GM12878 (cell line): ENCODE measurements at regions not wholly inside any gene's neighbourhood (a gene's known extent, or its start where the extent isn't known, plus 50 kb on each side); places are given as distances from the start of the nearest gene placed in this dataset.
"Not testable (repeated sequence)": the region's sequence is repeated elsewhere in the genome, so short reads cannot be mapped to it uniquely, and the experiment has no call there.

Source experiments
- ATAC-seq: fragments of 200-7000 bp; cut with Tn5 transposase; 3 replicates; pipeline ENCODE4 v1.9.1; 2020; ENCODE audit warnings: mild to moderate bottlenecking, moderate library complexity
- BruUV-seq: library from RNA; stranded (reverse); fragments of 400-500 nt; replicated peaks from 2 replicates; lab custom pipeline; 2021; lab: Mats Ljungman, UMichigan
- CTCF ChIA-PET: fragments of 300-600 bp; sonication (Branson Sonifier 250); formaldehyde crosslinking; extraction: SDS; loops from one replicate; lab custom pipeline; 2021; ENCODE audit warnings: inconsistent platforms; lab: Yijun Ruan, JAX
- POLR2A ChIA-PET: fragments of 350-600 bp; formaldehyde crosslinking; extraction: SDS; loops from one replicate; lab custom pipeline; 2021; ENCODE audit warnings: inconsistent platforms; lab: Charles Lee
- RAD21 ChIA-PET: fragments of 300-600 bp; sonication (Branson Sonifier 250); formaldehyde crosslinking; loops from one replicate; lab custom pipeline; 2023; ENCODE audit warnings: antibody characterized with exemption; ENCODE audit not compliant: unreplicated experiment; lab: Charles Lee
- SMC1A ChIA-PET: fragments of 300-600 bp; sonication (Branson Sonifier 250); formaldehyde crosslinking; loops from one replicate; lab custom pipeline; 2023; ENCODE audit not compliant: unreplicated experiment, uncharacterized antibody; lab: Charles Lee
- DNase-seq: peaks from one replicate; pipeline ENCODE4 v3.0.0-alpha.2; 2011; ENCODE audit warnings: low read depth, low spot score
- FAIRE-seq: peaks from 3 replicates; lab custom pipeline; 2011; peaks lifted over from hg19 to GRCh38; lab: Jason Lieb, UNC
- H2AFZ ChIP-seq: 2 replicates; pipeline ENCODE4 v1.6.0; 2011; ENCODE audit warnings: low read depth, low read length, control low read depth; ENCODE audit not compliant: control insufficient read depth
- H3K27ac ChIP-seq: 2 replicates; pipeline ENCODE4 v1.5.1; 2011; ENCODE audit warnings: control low read depth; ENCODE audit not compliant: control insufficient read depth, insufficient read depth
- H3K27me3 ChIP-seq, 2 experiments: replicated peaks in 1 of 2; 2 replicates each; pipeline versions ENCODE4 v1.6.0 to v1.6.1; 2011; ENCODE audit warnings: low read length in 1 of 2; ENCODE audit not compliant: control insufficient read depth in 2 of 2, insufficient read depth in 2 of 2
- H3K36me3 ChIP-seq, 2 experiments: 2 replicates each; pipeline ENCODE4 v1.5.1; 2011; ENCODE audit warnings: low read length in 1 of 2; ENCODE audit not compliant: control insufficient read depth in 2 of 2, insufficient read depth in 2 of 2
- H3K4me1 ChIP-seq: 2 replicates; pipeline ENCODE4 v1.6.1; 2011; ENCODE audit warnings: mild to moderate bottlenecking, low read length, moderate library complexity, mixed read lengths; ENCODE audit not compliant: control insufficient read depth, insufficient read depth
- H3K4me2 ChIP-seq: 2 replicates; pipeline ENCODE4 v1.6.0; 2011; ENCODE audit warnings: control low read depth; ENCODE audit not compliant: control insufficient read depth, insufficient read depth
- H3K4me3 ChIP-seq: fragments of 200-600 bp; sonication (generic); 2 replicates; pipeline ENCODE4 v1.5.1; 2016
- H3K79me2 ChIP-seq: 2 replicates; pipeline ENCODE4 v1.6.0; 2011; ENCODE audit warnings: low read length; ENCODE audit not compliant: control insufficient read depth, insufficient read depth
- H3K9ac ChIP-seq: 2 replicates; pipeline ENCODE4 v1.8.0; 2011; ENCODE audit warnings: low read length, control low read depth, mixed read lengths; ENCODE audit not compliant: control insufficient read depth, insufficient read depth
- H3K9me3 ChIP-seq: replicated peaks from 3 replicates; pipeline ENCODE4 v1.5.1; 2011; ENCODE audit warnings: mild to moderate bottlenecking, low read length; ENCODE audit not compliant: control insufficient read depth, insufficient read depth
- H4K20me1 ChIP-seq: 2 replicates; pipeline ENCODE4 v1.6.0; 2011; ENCODE audit not compliant: control insufficient read depth, insufficient read depth
- DPF2 ChIP-seq: fragments of 450-650 bp; IDR thresholded peaks from 2 replicates; pipeline ENCODE4 v1.6.1; 2017; ENCODE audit warnings: mild to moderate bottlenecking
- IRF4 ChIP-seq: IDR thresholded peaks from 2 replicates; pipeline ENCODE4 v1.6.1; 2011; ENCODE audit warnings: low read depth, low read length
- KDM1A ChIP-seq: fragments of 200-600 bp; sonication (generic); IDR thresholded peaks from 2 replicates; pipeline ENCODE4 v1.6.1; 2016; ENCODE audit warnings: borderline replicate concordance
- MEF2A ChIP-seq: IDR thresholded peaks from 2 replicates; pipeline ENCODE4 v1.6.1; 2011; ENCODE audit warnings: low read depth, mild to moderate bottlenecking, low read length, moderate library complexity; ENCODE audit not compliant: insufficient read depth
- NR2F1 ChIP-seq: fragments of 450-650 bp; conservative IDR thresholded peaks from 2 replicates; pipeline ENCODE4 v1.6.1; 2017; ENCODE audit warnings: mild to moderate bottlenecking
- SMAD1 ChIP-seq: fragments of 450-650 bp; IDR thresholded peaks from 2 replicates; pipeline ENCODE4 v1.6.1; 2018; ENCODE audit warnings: mild to moderate bottlenecking, low read depth; ENCODE audit not compliant: partially characterized antibody
- SRF ChIP-seq, 2 experiments: IDR thresholded peaks; 2 replicates each; pipeline ENCODE4 v1.6.1; 2011; ENCODE audit warnings: low read depth in 2 of 2, low read length in 2 of 2, mild to moderate bottlenecking in 1 of 2, moderate library complexity in 1 of 2
- TARDBP ChIP-seq: IDR thresholded peaks from 2 replicates; pipeline ENCODE4 v1.6.1; 2016; ENCODE audit warnings: borderline replicate concordance
- YBX1 ChIP-seq: fragments of 450-650 bp; IDR thresholded peaks from 2 replicates; pipeline ENCODE4 v1.6.1; 2016; ENCODE audit warnings: antibody characterized with exemption
- WGBS: methylation state at CpG from one replicate; pipeline ENCODE4 v1.1.6; 2016; ENCODE audit warnings: low lambda C conversion rate; ENCODE audit not compliant: insufficient replicate concordance, insufficient coverage; ENCODE audit errors: missing lambda C conversion rate; 5-methylcytosine and 5-hydroxymethylcytosine counted together
- in situ Hi-C: fragments of 300-500 bp; cut with MboI; formaldehyde crosslinking; loops from 9 replicates; pipeline ENCODE4 v1.14.3; 2018; ENCODE audit warnings: mixed read lengths
- intact Hi-C: fragments of 100-400 bp; cut with micrococcal nuclease; formaldehyde crosslinking; loops from one replicate; pipeline ENCODE4 v1.14.2; 2022; ENCODE audit not compliant: unreplicated experiment
- TF ChIP-seq, protein P1 (sequence below): IDR thresholded peaks from 2 replicates; pipeline ENCODE4 v1.6.1; 2012; ENCODE audit warnings: improper control_type of control experiment, low read depth, low read length; ENCODE audit not compliant: insufficient replicate concordance
- TF ChIP-seq, protein P2 (sequence below): IDR thresholded peaks from 2 replicates; pipeline ENCODE4 v1.6.1; 2012; ENCODE audit warnings: low read depth, low read length, improper control_type of control experiment
- TF ChIP-seq, protein P3 (sequence below): IDR thresholded peaks from 2 replicates; pipeline ENCODE4 v1.6.1; 2011; ENCODE audit warnings: borderline replicate concordance, low read depth, mild to moderate bottlenecking, moderate library complexity, mixed read lengths, low read length; ENCODE audit not compliant: insufficient read depth; ENCODE audit errors: extremely low read length

DNA sequence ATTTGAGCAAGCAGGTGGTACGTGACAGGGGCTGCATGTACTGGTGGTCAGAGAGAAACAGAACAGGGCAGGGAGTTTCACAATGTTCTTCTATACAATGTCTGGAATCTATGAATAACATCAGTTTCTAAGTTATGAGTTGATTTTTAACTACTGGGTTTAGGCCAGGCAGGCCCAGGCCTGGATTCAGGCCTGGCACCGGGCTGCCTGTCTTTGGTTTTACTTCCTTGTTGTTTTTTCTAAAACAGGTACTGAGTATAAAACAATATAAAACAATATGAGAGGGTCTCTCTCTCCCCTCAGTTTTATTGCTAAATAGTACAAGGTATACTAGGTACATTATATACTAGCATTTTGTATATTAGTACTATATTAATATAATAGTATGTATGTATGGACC is 742.7 kb upstream of the FAT3 start:
- H3K27me3 ChIP-seq, H3K9ac ChIP-seq, H2AFZ ChIP-seq, RAD21 ChIA-PET, H3K36me3 ChIP-seq, SMC1A ChIA-PET, BruUV-seq, H3K4me2 ChIP-seq, FAIRE-seq, H3K4me1 ChIP-seq, H3K79me2 ChIP-seq, CTCF ChIA-PET, in situ Hi-C loops, POLR2A ChIA-PET, ATAC-seq, DNase-seq, H4K20me1 ChIP-seq, H3K4me3 ChIP-seq, H3K9me3 ChIP-seq, intact Hi-C loops, H3K27ac ChIP-seq: not testable (repeated sequence)
- 0% methylated on average over 2 of the region's 2 CpGs for WGBS

DNA sequence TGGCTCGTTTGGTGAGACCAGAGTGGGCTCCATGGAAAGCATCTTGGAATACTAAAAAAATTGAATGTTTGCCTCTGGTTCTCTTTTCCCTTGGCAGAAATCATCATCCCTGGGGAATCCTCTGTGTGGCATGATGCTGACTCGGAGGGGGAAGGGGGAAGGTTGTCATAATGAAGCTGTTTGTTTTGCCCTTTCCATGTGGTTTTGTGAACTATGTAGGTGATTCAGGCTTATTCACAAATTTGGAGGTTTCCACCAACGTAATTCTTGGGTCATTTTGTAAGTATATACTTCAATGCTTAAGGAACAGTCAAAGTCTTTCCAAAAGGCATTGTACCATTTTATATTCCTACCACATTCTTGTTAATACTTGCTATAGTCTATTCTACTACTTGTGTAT is 754.0 kb upstream of the FAT3 start:
- no peaks in the 10 kb centered on the region; a peak in 1 of 4 replicates for H3K27me3 ChIP-seq
- DNase-seq (no peak), ATAC-seq (no peak), FAIRE-seq (no peak)
- WGBS: 0% methylated on average over 3 of the region's 3 CpGs
- ChIA-PET POLR2A (no interaction called here), RAD21 (no interaction called here), CTCF (no interaction called here), SMC1A (no interaction called here)
- H3K4me3 ChIP-seq: no peak overlapping the region
- H3K27ac ChIP-seq: no peak overlapping the region
- no TSS peak for BruUV-seq
- H2AFZ ChIP-seq: no peak overlapping the region
- H3K36me3 ChIP-seq: no peaks in the 10 kb centered on the region
- no peak overlapping the region for H3K4me2 ChIP-seq
- in situ Hi-C loops (no loop called here), intact Hi-C loops (no loop called here)
- no peak overlapping the region for H3K9ac ChIP-seq
- H3K4me1 ChIP-seq: no peaks in the 10 kb centered on the region
- H3K79me2 ChIP-seq: no peaks in the 10 kb centered on the region
- H3K9me3 ChIP-seq: no peaks in the 10 kb centered on the region
- H4K20me1 ChIP-seq: no peaks in the 10 kb centered on the region
- TF ChIP-seq, protein P1, sequence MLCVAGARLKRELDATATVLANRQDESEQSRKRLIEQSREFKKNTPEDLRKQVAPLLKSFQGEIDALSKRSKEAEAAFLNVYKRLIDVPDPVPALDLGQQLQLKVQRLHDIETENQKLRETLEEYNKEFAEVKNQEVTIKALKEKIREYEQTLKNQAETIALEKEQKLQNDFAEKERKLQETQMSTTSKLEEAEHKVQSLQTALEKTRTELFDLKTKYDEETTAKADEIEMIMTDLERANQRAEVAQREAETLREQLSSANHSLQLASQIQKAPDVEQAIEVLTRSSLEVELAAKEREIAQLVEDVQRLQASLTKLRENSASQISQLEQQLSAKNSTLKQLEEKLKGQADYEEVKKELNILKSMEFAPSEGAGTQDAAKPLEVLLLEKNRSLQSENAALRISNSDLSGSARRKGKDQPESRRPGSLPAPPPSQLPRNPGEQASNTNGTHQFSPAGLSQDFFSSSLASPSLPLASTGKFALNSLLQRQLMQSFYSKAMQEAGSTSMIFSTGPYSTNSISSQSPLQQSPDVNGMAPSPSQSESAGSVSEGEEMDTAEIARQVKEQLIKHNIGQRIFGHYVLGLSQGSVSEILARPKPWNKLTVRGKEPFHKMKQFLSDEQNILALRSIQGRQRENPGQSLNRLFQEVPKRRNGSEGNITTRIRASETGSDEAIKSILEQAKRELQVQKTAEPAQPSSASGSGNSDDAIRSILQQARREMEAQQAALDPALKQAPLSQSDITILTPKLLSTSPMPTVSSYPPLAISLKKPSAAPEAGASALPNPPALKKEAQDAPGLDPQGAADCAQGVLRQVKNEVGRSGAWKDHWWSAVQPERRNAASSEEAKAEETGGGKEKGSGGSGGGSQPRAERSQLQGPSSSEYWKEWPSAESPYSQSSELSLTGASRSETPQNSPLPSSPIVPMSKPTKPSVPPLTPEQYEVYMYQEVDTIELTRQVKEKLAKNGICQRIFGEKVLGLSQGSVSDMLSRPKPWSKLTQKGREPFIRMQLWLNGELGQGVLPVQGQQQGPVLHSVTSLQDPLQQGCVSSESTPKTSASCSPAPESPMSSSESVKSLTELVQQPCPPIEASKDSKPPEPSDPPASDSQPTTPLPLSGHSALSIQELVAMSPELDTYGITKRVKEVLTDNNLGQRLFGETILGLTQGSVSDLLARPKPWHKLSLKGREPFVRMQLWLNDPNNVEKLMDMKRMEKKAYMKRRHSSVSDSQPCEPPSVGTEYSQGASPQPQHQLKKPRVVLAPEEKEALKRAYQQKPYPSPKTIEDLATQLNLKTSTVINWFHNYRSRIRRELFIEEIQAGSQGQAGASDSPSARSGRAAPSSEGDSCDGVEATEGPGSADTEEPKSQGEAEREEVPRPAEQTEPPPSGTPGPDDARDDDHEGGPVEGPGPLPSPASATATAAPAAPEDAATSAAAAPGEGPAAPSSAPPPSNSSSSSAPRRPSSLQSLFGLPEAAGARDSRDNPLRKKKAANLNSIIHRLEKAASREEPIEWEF: no peak
- TF ChIP-seq KDM1A (no peak), DPF2 (no peak), MEF2A (no peak), SRF (IDR thresholded peaks at IDR 0.05; ENCODE audit: low read depth in 2 of 2, low read length in 2 of 2) (no peak), NR2F1 (no peak), TARDBP (no peak), SMAD1 (no peak), YBX1 (no peak), IRF4 (no peak)
- TF ChIP-seq, protein P2, sequence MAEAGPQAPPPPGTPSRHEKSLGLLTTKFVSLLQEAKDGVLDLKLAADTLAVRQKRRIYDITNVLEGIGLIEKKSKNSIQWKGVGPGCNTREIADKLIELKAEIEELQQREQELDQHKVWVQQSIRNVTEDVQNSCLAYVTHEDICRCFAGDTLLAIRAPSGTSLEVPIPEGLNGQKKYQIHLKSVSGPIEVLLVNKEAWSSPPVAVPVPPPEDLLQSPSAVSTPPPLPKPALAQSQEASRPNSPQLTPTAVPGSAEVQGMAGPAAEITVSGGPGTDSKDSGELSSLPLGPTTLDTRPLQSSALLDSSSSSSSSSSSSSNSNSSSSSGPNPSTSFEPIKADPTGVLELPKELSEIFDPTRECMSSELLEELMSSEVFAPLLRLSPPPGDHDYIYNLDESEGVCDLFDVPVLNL: no peak
- TF ChIP-seq, protein P3, sequence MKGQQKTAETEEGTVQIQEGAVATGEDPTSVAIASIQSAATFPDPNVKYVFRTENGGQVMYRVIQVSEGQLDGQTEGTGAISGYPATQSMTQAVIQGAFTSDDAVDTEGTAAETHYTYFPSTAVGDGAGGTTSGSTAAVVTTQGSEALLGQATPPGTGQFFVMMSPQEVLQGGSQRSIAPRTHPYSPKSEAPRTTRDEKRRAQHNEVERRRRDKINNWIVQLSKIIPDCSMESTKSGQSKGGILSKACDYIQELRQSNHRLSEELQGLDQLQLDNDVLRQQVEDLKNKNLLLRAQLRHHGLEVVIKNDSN: no peak
